HG03039 (cell line): ENCODE measurements at regions not wholly inside any gene's neighbourhood (a gene's known extent, or its start where the extent isn't known, plus 50 kb on each side); places are given as distances from the start of the nearest gene placed in this dataset.
"Not testable (repeated sequence)": the region's sequence is repeated elsewhere in the genome, so short reads cannot be mapped to it uniquely, and the experiment has no call there.

Experiments
- ATAC-seq: cut with Tn5 transposase; IDR thresholded peaks from one replicate; pipeline ENCODE4 v1.9.1; 2021; ENCODE audit warnings: mild to moderate bottlenecking, moderate library complexity; ENCODE audit not compliant: unreplicated experiment

- ATAC-seq, result no peak
Measured at GRCh38 chr10:64765498-64765897, 1244.3 kb downstream of the REEP3 start.

DNA sequence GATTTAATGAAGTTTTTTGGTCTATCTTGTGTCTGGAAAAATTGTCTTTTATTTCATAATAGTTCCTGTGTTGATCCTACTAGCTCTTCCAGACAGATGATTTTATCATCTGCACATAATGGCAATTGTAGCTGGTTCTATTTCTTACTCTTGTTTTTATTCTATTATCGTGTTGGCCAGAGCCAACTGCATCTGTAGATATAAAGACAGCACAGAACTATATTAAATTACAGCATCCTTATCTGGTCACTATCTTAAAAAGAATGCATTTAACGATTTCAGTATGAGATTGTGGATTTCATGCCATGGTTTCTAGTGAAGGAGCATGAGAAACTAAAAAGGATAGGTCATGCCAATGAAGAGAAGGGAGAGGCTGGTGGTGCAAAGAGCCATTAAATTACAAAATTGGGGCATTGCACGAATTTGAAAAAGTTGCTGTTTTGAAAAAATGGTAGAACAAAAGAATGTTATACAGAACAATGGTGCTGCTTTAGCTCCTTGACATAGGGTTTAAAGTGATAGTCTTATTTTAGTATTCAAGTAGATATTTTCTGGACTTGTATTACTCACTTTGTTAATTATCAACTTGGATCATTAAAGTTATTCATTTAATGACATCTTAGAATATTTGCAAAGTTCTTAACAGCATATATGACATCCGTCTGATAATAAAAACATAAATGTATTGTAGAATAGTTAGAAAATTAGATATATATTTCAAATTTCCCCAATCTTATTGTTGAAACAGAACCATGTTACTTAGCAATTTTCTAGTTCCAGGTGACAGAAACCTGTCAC, 1250.3 kb downstream of the REEP3 start:
- no peak for ATAC-seq

GRCh38 chr10:64773357-64773756, 1252.2 kb downstream of the REEP3 start:
- ATAC-seq, result no peak

GRCh38 chr10:64784451-64784850, 1263.2 kb downstream of the REEP3 start:
- ATAC-seq, result not testable (repeated sequence)

GRCh38 chr10:64785816-64786215, 1264.6 kb downstream of the REEP3 start:
- no peak for ATAC-seq

DNA sequence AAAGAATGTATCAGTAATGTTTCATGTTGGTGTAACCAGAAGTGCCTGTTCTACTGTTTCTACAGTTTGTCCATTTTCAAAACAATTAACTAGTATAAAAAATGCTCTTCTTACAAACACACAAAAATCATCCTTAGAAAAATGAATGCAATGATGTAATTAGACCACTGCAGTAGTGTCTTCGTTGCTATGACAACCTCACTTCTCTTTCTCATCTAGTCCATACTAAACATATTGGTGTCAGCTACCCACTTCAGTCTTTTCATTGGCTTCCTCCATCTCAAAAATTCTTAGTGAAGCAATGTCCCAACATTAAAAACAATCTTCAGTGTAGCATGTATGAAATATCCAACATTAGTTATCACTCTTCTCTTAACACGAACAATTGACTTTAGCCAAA, 1265.8 kb downstream of the REEP3 start:
- no peak for ATAC-seq

GRCh38 chr10:64795847-64796246, 1274.6 kb downstream of the REEP3 start:
- ATAC-seq, result no peak

GRCh38 chr10:64798297-64798696, 1277.1 kb downstream of the REEP3 start:
- no peak for ATAC-seq

DNA sequence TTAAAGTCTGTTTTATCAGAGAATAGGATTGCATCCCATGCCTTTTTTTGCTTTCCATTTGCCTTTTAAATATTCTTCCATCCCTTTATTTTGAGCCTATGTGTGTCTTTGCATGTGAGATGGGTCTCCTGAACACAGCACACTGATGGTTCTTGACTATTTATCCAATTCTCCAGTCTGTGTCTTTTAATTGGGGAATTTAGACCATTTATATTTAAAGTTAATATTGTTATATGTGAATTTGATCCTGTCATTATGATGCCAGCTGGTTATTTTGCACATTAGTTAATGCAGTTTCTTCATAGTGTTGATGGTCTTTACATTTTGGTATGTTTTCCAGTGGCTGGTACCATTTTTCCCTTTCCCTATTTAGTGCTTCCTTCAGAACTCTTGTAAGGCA, 1287.0 kb downstream of the REEP3 start:
- ATAC-seq, result not testable (repeated sequence)

- ATAC-seq, result not testable (repeated sequence)
Measured at GRCh38 chr10:64810046-64810445, 1288.8 kb downstream of the REEP3 start.

DNA sequence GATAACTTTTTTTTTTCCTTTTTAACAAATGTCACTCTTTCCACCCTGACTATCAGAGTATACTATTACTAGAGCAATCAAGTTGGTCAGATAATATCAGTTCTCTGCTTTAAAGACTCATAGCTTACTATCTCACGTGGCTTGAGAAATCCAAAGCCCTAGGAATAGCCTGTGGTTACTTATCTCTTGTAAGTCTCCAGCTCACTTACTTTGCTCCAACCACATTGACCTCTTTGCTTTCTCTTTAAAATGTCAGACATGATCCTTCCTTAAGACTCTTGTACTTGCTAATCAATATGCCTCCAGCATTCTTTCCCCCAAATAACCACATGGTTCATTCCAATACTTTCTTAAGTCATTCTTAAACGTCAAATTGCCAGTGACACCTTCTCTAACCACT, 1292.2 kb downstream of the REEP3 start:
- no peak for ATAC-seq

GRCh38 chr10:64814201-64814600, 1293.0 kb downstream of the REEP3 start:
- no peak for ATAC-seq

- no peak for ATAC-seq
Measured at GRCh38 chr10:64829888-64830412, 1308.7 kb downstream of the REEP3 start.

DNA sequence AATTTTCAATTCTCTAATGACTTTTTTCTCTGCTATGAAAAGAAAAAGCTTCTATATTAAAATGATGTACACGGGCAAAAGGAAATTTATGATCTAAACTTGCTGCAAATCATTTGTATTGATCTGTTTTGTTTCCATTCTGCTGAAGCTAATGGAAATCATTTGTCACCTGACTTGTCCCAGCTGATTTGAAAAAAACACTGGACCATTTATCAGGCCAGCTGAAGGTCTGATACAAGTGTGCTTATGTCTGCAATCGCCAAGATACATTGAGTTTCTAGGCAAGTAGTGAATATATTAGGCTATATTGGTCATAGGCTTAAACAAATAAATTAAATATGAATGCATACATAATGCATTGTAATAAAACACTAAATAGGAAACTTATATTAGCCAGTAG, 1309.7 kb downstream of the REEP3 start:
- ATAC-seq, result no peak

- no peak for ATAC-seq
Measured at GRCh38 chr10:64840341-64840740, 1319.1 kb downstream of the REEP3 start.

DNA sequence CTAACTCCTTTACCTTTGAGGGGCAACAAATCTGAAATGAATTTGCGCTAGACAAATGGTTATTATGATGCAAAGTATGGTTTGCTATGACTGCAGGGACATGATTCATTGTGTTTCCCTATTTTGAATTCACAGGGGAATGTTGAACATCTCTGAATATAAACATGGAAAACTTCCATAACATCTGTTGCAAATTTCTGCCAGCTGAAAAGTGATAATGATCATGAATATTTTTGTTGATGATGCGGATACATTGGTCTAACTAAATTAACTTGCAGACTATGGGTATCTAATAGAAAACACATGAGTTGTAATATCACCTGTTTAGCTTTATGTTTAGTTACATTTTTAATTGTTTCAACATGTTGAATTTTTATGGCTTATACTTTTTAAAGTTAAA, 1325.5 kb downstream of the REEP3 start:
- no peak for ATAC-seq

DNA sequence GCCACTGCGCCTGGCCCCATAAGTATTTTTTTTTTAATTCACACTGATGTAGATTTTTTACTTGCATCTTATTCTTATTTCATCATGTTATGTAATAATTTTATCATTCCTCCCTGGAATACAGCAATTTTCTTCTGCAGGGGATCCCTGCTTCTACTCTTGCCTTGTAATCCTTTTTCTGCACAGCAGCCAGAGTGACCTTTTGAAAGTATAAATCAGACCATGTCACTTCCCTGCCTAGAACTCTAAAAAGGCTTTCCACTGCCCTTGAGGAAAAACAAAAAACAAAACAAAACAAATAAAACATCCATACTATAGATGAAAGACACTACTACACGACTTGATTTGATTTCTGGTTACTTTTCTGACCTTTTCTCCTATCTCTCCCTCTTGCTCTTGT, 1334.7 kb downstream of the REEP3 start:
- ATAC-seq, result no peak

DNA sequence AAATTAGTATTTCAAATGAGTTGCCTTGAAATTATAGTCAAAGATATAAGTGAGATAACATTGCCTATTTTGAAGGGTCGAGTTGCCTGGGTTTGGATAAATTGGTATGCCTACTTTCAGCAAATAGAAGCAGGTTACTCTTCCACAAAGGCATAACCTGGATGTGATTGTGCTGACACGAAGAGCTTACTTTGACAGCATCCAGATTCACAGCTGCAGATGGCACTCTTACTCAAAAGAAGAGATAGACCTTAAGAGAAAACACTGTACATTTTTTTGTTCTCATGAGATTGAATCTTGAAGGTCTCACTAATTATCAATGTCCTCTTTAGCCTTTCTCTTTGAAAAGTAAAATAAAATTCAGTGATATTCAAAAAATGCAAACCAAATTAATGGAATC, 1338.7 kb downstream of the REEP3 start:
- no peak for ATAC-seq

DNA sequence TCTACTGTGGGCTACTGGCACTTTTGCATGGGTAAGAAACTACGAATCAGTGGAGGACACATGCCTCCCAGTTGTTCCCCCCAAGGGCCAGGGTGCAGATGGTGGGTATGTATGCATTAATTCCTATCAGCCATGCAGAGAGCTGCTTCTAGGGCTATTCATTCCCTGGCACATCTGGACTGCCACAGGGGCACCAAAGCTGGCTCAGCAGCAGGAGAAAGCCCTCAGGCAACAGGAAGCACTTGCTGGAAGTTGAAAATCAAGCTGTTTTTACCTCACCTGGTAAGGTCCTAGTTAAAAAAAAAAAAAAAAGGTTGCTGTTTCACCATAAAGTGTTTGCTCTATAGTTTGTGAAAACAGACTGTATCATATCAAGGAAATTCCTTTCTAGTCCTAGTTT, 1342.6 kb downstream of the REEP3 start:
- ATAC-seq, result no peak

GRCh38 chr10:64867501-64867962, 1346.3 kb downstream of the REEP3 start:
- no peak for ATAC-seq

GRCh38 chr10:64873088-64873487, 1351.9 kb downstream of the REEP3 start:
- ATAC-seq, result no peak

GRCh38 chr10:64873959-64874358, 1352.8 kb downstream of the REEP3 start:
- ATAC-seq, result no peak

- no peak for ATAC-seq
Measured at GRCh38 chr10:64880546-64880945, 1359.3 kb downstream of the REEP3 start.
